Ishikawa (cell line): ENCODE measurements at regions not wholly inside any gene's neighbourhood (a gene's known extent, or its start where the extent isn't known, plus 50 kb on each side); places are given as distances from the start of the nearest gene placed in this dataset.

Experiments used
- CEBPB ChIP-seq: IDR thresholded peaks from 2 replicates; pipeline ENCODE4 v1.6.1; 2012
- CREB1 ChIP-seq: IDR thresholded peaks from 2 replicates; pipeline ENCODE4 v1.6.1; 2012; ENCODE audit warnings: low read depth
- EGR1 ChIP-seq: IDR thresholded peaks from 2 replicates; pipeline ENCODE4 v1.6.1; 2012
- EP300 ChIP-seq: IDR thresholded peaks from 2 replicates; pipeline ENCODE4 v1.6.1; 2012; ENCODE audit warnings: borderline replicate concordance
- FOXM1 ChIP-seq: IDR thresholded peaks from 2 replicates; pipeline ENCODE4 v1.6.1; 2012; ENCODE audit warnings: low read depth, borderline replicate concordance
- MAX ChIP-seq: IDR thresholded peaks from 2 replicates; pipeline ENCODE4 v1.6.1; 2012
- NFIC ChIP-seq: IDR thresholded peaks from 2 replicates; pipeline ENCODE4 v1.6.1; 2012
- RAD21 ChIP-seq: IDR thresholded peaks from 2 replicates; pipeline ENCODE4 v1.6.1; 2012; ENCODE audit warnings: low read depth
- REST ChIP-seq: IDR thresholded peaks from 2 replicates; pipeline ENCODE4 v1.6.1; 2012; ENCODE audit warnings: low read depth, mild to moderate bottlenecking
- TAF1 ChIP-seq: IDR thresholded peaks from 2 replicates; pipeline ENCODE4 v1.6.1; 2012; ENCODE audit warnings: low read depth, mild to moderate bottlenecking
- TCF12 ChIP-seq: IDR thresholded peaks from 2 replicates; pipeline ENCODE4 v1.6.1; 2012; ENCODE audit warnings: low read depth
- TEAD4 ChIP-seq: IDR thresholded peaks from 2 replicates; pipeline ENCODE4 v1.6.1; 2012
- USF1 ChIP-seq: IDR thresholded peaks from 2 replicates; pipeline ENCODE4 v1.6.1; 2012
- YY1 ChIP-seq: IDR thresholded peaks from 2 replicates; pipeline ENCODE4 v1.6.1; 2012; ENCODE audit warnings: low read depth
- ZBTB7A ChIP-seq: IDR thresholded peaks from 2 replicates; pipeline ENCODE4 v1.6.1; 2012; ENCODE audit warnings: low read depth

- no peak for TF ChIP-seq EP300
- no peak for TF ChIP-seq NFIC
- no peak for TF ChIP-seq RAD21
Observed at GRCh38 chr9:129245276-129245675, 67.2 kb upstream of the IER5L start.

- TF ChIP-seq CREB1 (no peak), REST (no peak), TAF1 (no peak), FOXM1 (no peak), TEAD4 (no peak), TCF12 (no peak), USF1 (no peak), EGR1 (no peak), CEBPB (no peak), RAD21 (no peak), EP300 (no peak), MAX (no peak), ZBTB7A (no peak), YY1 (no peak), NFIC (no peak)
Observed at GRCh38 chr9:129242971-129243561, 65.0 kb upstream of the IER5L start.

GRCh38 chr9:129242191-129242941 lies 64.3 kb upstream of the IER5L start:
- TF ChIP-seq USF1 (no peak), ZBTB7A (no peak), RAD21 (no peak), TEAD4 (no peak), CEBPB (no peak), NFIC (no peak), REST (no peak), EGR1 (no peak), MAX (no peak), TAF1 (no peak)

GRCh38 chr9:129241725-129242124 lies 63.7 kb upstream of the IER5L start:
- TF ChIP-seq FOXM1 (no peak), NFIC (no peak), RAD21 (no peak), USF1 (no peak), EP300 (no peak), CEBPB (no peak), ZBTB7A (no peak), CREB1 (no peak), REST (no peak), MAX (no peak), YY1 (no peak), TCF12 (no peak), EGR1 (no peak), TAF1 (no peak)
